ENCODE measurements at regions not wholly inside any gene's neighbourhood (a gene's known extent, or its start where the extent isn't known, plus 50 kb on each side); places are given as distances from the start of the nearest gene placed in this dataset.
"Not testable (repeated sequence)": the region's sequence is repeated elsewhere in the genome, so short reads cannot be mapped to it uniquely, and the experiment has no call there.

DNA sequence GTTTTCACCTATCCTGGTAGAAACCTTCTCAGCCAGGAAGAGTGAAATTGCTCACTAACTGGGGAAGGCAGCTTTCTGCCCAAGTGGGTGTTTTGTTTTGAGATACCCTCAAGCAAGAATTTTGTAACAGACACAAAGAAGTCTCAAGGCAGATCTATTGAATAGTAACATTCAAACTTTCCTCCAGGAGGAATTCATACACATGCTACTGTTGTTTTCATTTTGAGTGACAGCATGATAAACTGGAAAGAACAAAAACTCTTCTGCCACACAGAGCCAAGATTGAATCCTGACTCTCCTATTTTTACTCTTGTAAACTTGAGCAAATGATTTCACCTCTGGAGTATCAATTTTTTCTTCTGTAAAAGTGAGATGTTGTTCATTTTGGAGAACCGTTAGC lies 54.8 kb upstream of the MBNL1 start:
- no peak for ATAC-seq
- no peak for TF ChIP-seq GLIS3 (CRISPR knock-in tag; IDR thresholded peaks at IDR 0.05)
- no peak for TF ChIP-seq SNAI2 (CRISPR knock-in tag; IDR thresholded peaks at IDR 0.05)
- TF ChIP-seq CSDC2 (CRISPR knock-in tag; IDR thresholded peaks at IDR 0.05): no peak
- TF ChIP-seq CSRNP3 (CRISPR knock-in tag; IDR thresholded peaks at IDR 0.05): no peak
- TF ChIP-seq PPARA (CRISPR knock-in tag; IDR thresholded peaks at IDR 0.05; ENCODE audit: borderline replicate concordance): no peak
- no peak for TF ChIP-seq ZFP3 (CRISPR knock-in tag; IDR thresholded peaks at IDR 0.05)
- TF ChIP-seq ZFP30 (CRISPR knock-in tag; IDR thresholded peaks at IDR 0.05): no peak
- TF ChIP-seq RARB (CRISPR knock-in tag; IDR thresholded peaks at IDR 0.05): no peak
- TF ChIP-seq POU6F1 (CRISPR knock-in tag; IDR thresholded peaks at IDR 0.05; ENCODE audit: borderline replicate concordance, low read depth): no peak
- no peak for TF ChIP-seq ARNTL (CRISPR knock-in tag; IDR thresholded peaks at IDR 0.05; ENCODE audit: borderline replicate concordance, low read depth)
- no peak for TF ChIP-seq ZNF8 (CRISPR knock-in tag; IDR thresholded peaks at IDR 0.05)
- TF ChIP-seq, protein P1, sequence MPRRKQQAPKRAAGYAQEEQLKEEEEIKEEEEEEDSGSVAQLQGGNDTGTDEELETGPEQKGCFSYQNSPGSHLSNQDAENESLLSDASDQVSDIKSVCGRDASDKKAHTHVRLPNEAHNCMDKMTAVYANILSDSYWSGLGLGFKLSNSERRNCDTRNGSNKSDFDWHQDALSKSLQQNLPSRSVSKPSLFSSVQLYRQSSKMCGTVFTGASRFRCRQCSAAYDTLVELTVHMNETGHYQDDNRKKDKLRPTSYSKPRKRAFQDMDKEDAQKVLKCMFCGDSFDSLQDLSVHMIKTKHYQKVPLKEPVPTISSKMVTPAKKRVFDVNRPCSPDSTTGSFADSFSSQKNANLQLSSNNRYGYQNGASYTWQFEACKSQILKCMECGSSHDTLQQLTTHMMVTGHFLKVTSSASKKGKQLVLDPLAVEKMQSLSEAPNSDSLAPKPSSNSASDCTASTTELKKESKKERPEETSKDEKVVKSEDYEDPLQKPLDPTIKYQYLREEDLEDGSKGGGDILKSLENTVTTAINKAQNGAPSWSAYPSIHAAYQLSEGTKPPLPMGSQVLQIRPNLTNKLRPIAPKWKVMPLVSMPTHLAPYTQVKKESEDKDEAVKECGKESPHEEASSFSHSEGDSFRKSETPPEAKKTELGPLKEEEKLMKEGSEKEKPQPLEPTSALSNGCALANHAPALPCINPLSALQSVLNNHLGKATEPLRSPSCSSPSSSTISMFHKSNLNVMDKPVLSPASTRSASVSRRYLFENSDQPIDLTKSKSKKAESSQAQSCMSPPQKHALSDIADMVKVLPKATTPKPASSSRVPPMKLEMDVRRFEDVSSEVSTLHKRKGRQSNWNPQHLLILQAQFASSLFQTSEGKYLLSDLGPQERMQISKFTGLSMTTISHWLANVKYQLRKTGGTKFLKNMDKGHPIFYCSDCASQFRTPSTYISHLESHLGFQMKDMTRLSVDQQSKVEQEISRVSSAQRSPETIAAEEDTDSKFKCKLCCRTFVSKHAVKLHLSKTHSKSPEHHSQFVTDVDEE (CRISPR knock-in tag; IDR thresholded peaks at IDR 0.05): no peak
- no peak for TF ChIP-seq PATZ1 (CRISPR knock-in tag; IDR thresholded peaks at IDR 0.05; ENCODE audit: borderline replicate concordance)
- no peak for TF ChIP-seq ISL1 (CRISPR knock-in tag; IDR thresholded peaks at IDR 0.05)
- TF ChIP-seq ZNF70 (CRISPR knock-in tag; IDR thresholded peaks at IDR 0.05): no peak
- TF ChIP-seq TCF4 (CRISPR knock-in tag; IDR thresholded peaks at IDR 0.05; ENCODE audit: borderline replicate concordance): no peak
- TF ChIP-seq, protein P2, sequence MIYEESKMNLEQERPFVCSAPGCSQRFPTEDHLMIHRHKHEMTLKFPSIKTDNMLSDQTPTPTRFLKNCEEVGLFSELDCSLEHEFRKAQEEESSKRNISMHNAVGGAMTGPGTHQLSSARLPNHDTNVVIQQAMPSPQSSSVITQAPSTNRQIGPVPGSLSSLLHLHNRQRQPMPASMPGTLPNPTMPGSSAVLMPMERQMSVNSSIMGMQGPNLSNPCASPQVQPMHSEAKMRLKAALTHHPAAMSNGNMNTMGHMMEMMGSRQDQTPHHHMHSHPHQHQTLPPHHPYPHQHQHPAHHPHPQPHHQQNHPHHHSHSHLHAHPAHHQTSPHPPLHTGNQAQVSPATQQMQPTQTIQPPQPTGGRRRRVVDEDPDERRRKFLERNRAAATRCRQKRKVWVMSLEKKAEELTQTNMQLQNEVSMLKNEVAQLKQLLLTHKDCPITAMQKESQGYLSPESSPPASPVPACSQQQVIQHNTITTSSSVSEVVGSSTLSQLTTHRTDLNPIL (CRISPR knock-in tag; IDR thresholded peaks at IDR 0.05; ENCODE audit: low read depth): no peak
- TF ChIP-seq TOX (CRISPR knock-in tag; IDR thresholded peaks at IDR 0.05; ENCODE audit: borderline replicate concordance): no peak

DNA sequence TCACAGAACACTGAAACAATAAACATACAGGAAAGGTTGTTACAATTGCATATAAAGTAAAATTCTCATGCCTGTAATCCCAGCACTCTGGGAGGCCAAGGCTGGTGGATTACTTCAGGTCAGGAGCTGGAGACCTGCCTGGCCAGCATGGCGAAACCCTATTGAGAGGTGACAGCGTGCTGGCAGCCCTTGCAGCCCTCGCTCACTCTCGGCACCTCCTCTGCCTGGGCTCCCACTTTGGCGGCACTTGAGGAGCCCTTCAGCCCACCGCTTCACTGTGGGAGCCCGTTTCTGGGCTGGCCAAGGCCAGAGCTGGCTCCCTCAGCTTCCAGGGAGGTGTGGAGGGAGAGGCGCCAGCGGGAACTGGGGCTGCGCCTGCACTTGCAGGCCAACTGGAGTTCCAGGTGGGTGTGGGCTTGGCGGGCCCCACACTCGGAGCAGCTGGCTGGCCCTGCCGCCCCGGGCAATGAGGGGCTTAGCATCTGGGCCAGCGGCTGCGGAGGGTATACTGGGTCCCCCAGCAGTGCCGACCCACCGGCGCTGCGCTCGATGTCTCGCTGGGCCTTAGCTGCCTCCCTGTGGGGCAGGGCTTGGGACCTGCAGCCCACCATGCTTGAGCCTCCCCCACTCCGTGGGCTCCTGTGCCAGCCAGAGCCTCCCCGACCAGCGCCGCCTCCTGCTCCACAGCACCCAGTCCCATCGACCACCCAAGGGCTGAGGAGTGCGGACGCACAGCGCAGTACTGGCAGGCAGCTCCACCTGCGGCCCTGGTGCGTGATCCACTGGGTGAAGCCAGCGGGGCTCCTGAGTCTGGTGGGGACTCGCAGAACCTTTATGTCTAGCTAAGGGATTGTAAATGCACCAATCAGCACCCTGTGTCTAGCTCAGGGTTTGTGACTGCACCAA lies 51.5 kb upstream of the MBNL1 start:
- not testable (repeated sequence) for ATAC-seq

- ATAC-seq: no peak
- TF ChIP-seq BACH2 (CRISPR knock-in tag; IDR thresholded peaks at IDR 0.05; ENCODE audit: borderline replicate concordance): no peak
- TF ChIP-seq RARB (CRISPR knock-in tag; IDR thresholded peaks at IDR 0.05): no peak
- TF ChIP-seq TOX (CRISPR knock-in tag; IDR thresholded peaks at IDR 0.05; ENCODE audit: borderline replicate concordance): no peak
- no peak for TF ChIP-seq ZFP30 (CRISPR knock-in tag; IDR thresholded peaks at IDR 0.05)
- TF ChIP-seq ZNF70 (CRISPR knock-in tag; IDR thresholded peaks at IDR 0.05): no peak
- TF ChIP-seq ZC3H10 (CRISPR knock-in tag; IDR thresholded peaks at IDR 0.05): no peak
- TF ChIP-seq GLIS3 (CRISPR knock-in tag; IDR thresholded peaks at IDR 0.05): no peak
- TF ChIP-seq ZNF565 (CRISPR knock-in tag; conservative IDR thresholded peaks at IDR 0.05; ENCODE audit: low read depth): no peak
- TF ChIP-seq, protein P2 (CRISPR knock-in tag; IDR thresholded peaks at IDR 0.05; ENCODE audit: low read depth): no peak
- no peak for TF ChIP-seq PPARA (CRISPR knock-in tag; IDR thresholded peaks at IDR 0.05; ENCODE audit: borderline replicate concordance)
- no peak for TF ChIP-seq ZNF8 (CRISPR knock-in tag; IDR thresholded peaks at IDR 0.05)
- TF ChIP-seq, protein P1 (CRISPR knock-in tag; IDR thresholded peaks at IDR 0.05): no peak
- TF ChIP-seq ISL1 (CRISPR knock-in tag; IDR thresholded peaks at IDR 0.05): no peak
- TF ChIP-seq ARNTL (CRISPR knock-in tag; IDR thresholded peaks at IDR 0.05; ENCODE audit: borderline replicate concordance, low read depth): no peak
- no peak for TF ChIP-seq OSR1 (CRISPR knock-in tag; IDR thresholded peaks at IDR 0.05)
- no peak for TF ChIP-seq ESRRG (CRISPR knock-in tag; IDR thresholded peaks at IDR 0.05)
Measured at GRCh38 chr3:152218602-152219001, 50.1 kb upstream of the MBNL1 start.
